SK-N-SH (cell line): ENCODE measurements at regions not wholly inside any gene's neighbourhood (a gene's known extent, or its start where the extent isn't known, plus 50 kb on each side); places are given as distances from the start of the nearest gene placed in this dataset.

Source experiments
- CTCF ChIA-PET: fragments of 300-600, 350-600 bp; formaldehyde crosslinking; extraction: SDS; loops from one replicate; lab custom pipeline; 2021; lab: Yijun Ruan, JAX
- POLR2A ChIA-PET: fragments of 350-600 bp; sonication (Branson Sonifier 250); formaldehyde crosslinking; extraction: SDS; loops from one replicate; lab custom pipeline; 2020; ENCODE audit warnings: antibody characterized with exemption, inconsistent platforms; lab: Yijun Ruan, JAX
- DNase-seq: peaks from one replicate; pipeline ENCODE4 v3.0.0; 2012
- H2AFZ ChIP-seq: fragments of 200-600 bp; sonication (generic); 2 replicates; pipeline ENCODE4 v1.8.1; 2016; ENCODE audit warnings: antibody characterized with exemption, mild to moderate bottlenecking, low read depth
- H3F3A ChIP-seq: fragments of 200-600 bp; sonication (generic); replicated peaks from 2 replicates; pipeline ENCODE3; 2016; ENCODE audit warnings: antibody characterized with exemption, mild to moderate bottlenecking; ENCODE audit not compliant: insufficient read depth
- H3K27ac ChIP-seq, 2 experiments: fragments of 200-500 bp in 1 of 2; fragments of 200-600 bp in 1 of 2; sonication (Bioruptor generic) in 1 of 2; sonication (generic), shearing (Covaris generic) in 1 of 2; 2 replicates each; pipeline versions ENCODE4 v1.5.1 to v1.6.1; 2014 to 2016; ENCODE audit warnings: low read depth in 2 of 2, inconsistent platforms in 1 of 2, low read length in 1 of 2, mild to moderate bottlenecking in 1 of 2, mixed read lengths in 1 of 2
- H3K27me3 ChIP-seq: fragments of 200-600 bp; sonication (generic), shearing (Covaris generic); 2 replicates; pipeline ENCODE4 v1.6.1; 2016; ENCODE audit warnings: mixed run types; ENCODE audit not compliant: insufficient read depth
- H3K36me3 ChIP-seq, 2 experiments: fragments of 200-500 bp in 1 of 2; fragments of 200-600 bp in 1 of 2; sonication (Bioruptor generic) in 1 of 2; sonication (generic) in 1 of 2; replicated peaks in 1 of 2; 2 replicates each; pipeline versions ENCODE3 to v1.5.1; 2014 to 2016; ENCODE audit warnings: low read length in 1 of 2, mild to moderate bottlenecking in 1 of 2; ENCODE audit not compliant: insufficient read depth in 2 of 2, control insufficient read depth in 1 of 2
- H3K4me1 ChIP-seq, 2 experiments: fragments of 200-500 bp in 1 of 2; fragments of 200-600 bp in 1 of 2; sonication (Bioruptor generic) in 1 of 2; sonication (generic), shearing (Covaris generic) in 1 of 2; 2 replicates each; pipeline versions ENCODE4 v1.5.1 to v1.6.1; 2014 to 2016; ENCODE audit warnings: low read depth in 1 of 2, low read length in 1 of 2, mixed run types in 1 of 2; ENCODE audit not compliant: insufficient read depth in 2 of 2, control insufficient read depth in 1 of 2
- H3K4me2 ChIP-seq: fragments of 200-600 bp; sonication (generic), shearing (Covaris generic); 2 replicates; pipeline ENCODE4 v1.6.1; 2017; ENCODE audit warnings: mixed run types
- H3K4me3 ChIP-seq, 2 experiments: fragments of 200-500 bp in 1 of 2; fragments of 200-600 bp in 1 of 2; sonication (Bioruptor generic) in 1 of 2; sonication (generic), shearing (Covaris generic) in 1 of 2; 2 replicates each; pipeline versions ENCODE4 v1.5.1 to v1.8.1; 2014 to 2016; ENCODE audit warnings: low read depth in 2 of 2, inconsistent platforms in 1 of 2, low read length in 1 of 2, mild to moderate bottlenecking in 1 of 2, mixed read lengths in 1 of 2, moderate library complexity in 1 of 2
- H3K79me2 ChIP-seq: fragments of 200-600 bp; sonication (generic); 2 replicates; pipeline ENCODE4 v1.8.1; 2017; ENCODE audit warnings: mild to moderate bottlenecking; ENCODE audit not compliant: insufficient read depth
- H3K9ac ChIP-seq: fragments of 200-600 bp; sonication (generic); 2 replicates; pipeline ENCODE4 v1.6.1; 2017; ENCODE audit warnings: mixed run types
- H3K9me2 ChIP-seq: fragments of 200-600 bp; sonication (generic); 2 replicates; pipeline ENCODE4 v1.6.1; 2017; ENCODE audit warnings: mixed run types
- H3K9me3 ChIP-seq: fragments of 200-600 bp; sonication (generic); 2 replicates; pipeline ENCODE4 v1.6.1; 2017; ENCODE audit warnings: mixed run types, mild to moderate bottlenecking, moderate library complexity
- H4K20me1 ChIP-seq: fragments of 200-600 bp; sonication (generic); 2 replicates; pipeline ENCODE4 v1.6.1; 2017; ENCODE audit warnings: mild to moderate bottlenecking, mixed run types; ENCODE audit not compliant: insufficient read depth
- CTCF ChIP-seq: fragments of 200-600 bp; sonication (generic); IDR thresholded peaks from 2 replicates; pipeline ENCODE4 v1.6.1; 2017; ENCODE audit warnings: antibody characterized with exemption, mild to moderate bottlenecking, moderate library complexity
- EZH2phosphoT487 ChIP-seq: fragments of 200-600 bp; sonication (generic); IDR thresholded peaks from 2 replicates; pipeline ENCODE4 v1.6.1; 2017; ENCODE audit warnings: low read depth, mixed run types, mild to moderate bottlenecking, antibody characterized with exemption, moderate library complexity, borderline replicate concordance
- FOXM1 ChIP-seq: IDR thresholded peaks from 2 replicates; pipeline ENCODE4 v1.4.0; 2012; ENCODE audit warnings: low read depth, mild to moderate bottlenecking
- JUND ChIP-seq: IDR thresholded peaks from 2 replicates; pipeline ENCODE4 v1.4.0; 2012
- MXI1 ChIP-seq: IDR thresholded peaks from 2 replicates; pipeline ENCODE4 v1.6.1; 2012; ENCODE audit warnings: mild to moderate bottlenecking, low read depth, low read length, improper control_type of control experiment
- NRF1 ChIP-seq: IDR thresholded peaks from 2 replicates; pipeline ENCODE4 v1.6.1; 2012; ENCODE audit warnings: low read depth, mild to moderate bottlenecking, low read length
- SIN3A ChIP-seq: IDR thresholded peaks from 2 replicates; pipeline ENCODE4 v1.6.1; 2012; ENCODE audit warnings: low read depth, mild to moderate bottlenecking, low read length, moderate library complexity, borderline replicate concordance
- TAF1 ChIP-seq: IDR thresholded peaks from 2 replicates; pipeline ENCODE4 v1.6.1; 2012; ENCODE audit warnings: low read depth, mild to moderate bottlenecking, low read length, moderate library complexity, borderline replicate concordance
- YY1 ChIP-seq: IDR thresholded peaks from 2 replicates; pipeline ENCODE4 v1.4.0; 2012; ENCODE audit warnings: low read depth, mild to moderate bottlenecking
- ZBTB33 ChIP-seq: IDR thresholded peaks from 2 replicates; pipeline ENCODE4 v1.4.0; 2012; ENCODE audit warnings: low read depth, borderline replicate concordance
- WGBS: methylation state at CpG from one replicate; pipeline ENCODE4 v1.1.6; 2017; ENCODE audit warnings: low lambda C conversion rate; 5-methylcytosine and 5-hydroxymethylcytosine counted together

DNA sequence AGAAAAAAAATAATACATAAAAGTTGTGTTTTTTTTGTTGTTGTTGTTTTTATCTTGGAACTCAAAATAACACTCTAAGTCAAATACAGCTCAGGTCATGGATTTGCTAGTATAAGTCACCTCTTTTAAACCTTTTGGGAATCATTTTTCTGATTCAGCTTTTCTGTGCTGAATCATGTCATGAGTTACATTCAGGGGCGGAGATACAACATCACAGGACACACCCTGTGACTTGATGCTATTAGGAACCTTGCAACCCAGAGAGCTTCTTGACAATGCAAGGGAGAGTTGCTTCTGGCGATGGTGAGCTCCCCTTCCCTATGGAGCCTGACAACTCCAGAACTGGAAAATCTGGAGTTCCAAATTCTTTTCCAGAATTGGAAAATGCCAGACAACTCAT is 358.3 kb upstream of the C16orf82 start:
- Histone ChIP-seq H3K4me3 (no peak overlapping the region), H3K4me2 (no peak overlapping the region), H3K4me1 (no peaks in the 10 kb centered on the region), H3F3A (no peaks in the 10 kb centered on the region), H3K9me2 (no peaks in the 10 kb centered on the region), H3K27ac (no peak overlapping the region), H4K20me1 (no peaks in the 10 kb centered on the region), H2AFZ (no peak overlapping the region), H3K9me3 (no peaks in the 10 kb centered on the region), H3K9ac (no peak overlapping the region), H3K79me2 (no peaks in the 10 kb centered on the region), H3K27me3 (no peaks in the 10 kb centered on the region), H3K36me3 (no peaks in the 10 kb centered on the region)
- no peak for DNase-seq
- WGBS, result 8% methylated on average over 2 of the region's 2 CpGs
- TF ChIP-seq ZBTB33 (no peak), NRF1 (no peak), FOXM1 (no peak)
- ChIA-PET CTCF (no interaction called here), POLR2A (no interaction called here)

DNA sequence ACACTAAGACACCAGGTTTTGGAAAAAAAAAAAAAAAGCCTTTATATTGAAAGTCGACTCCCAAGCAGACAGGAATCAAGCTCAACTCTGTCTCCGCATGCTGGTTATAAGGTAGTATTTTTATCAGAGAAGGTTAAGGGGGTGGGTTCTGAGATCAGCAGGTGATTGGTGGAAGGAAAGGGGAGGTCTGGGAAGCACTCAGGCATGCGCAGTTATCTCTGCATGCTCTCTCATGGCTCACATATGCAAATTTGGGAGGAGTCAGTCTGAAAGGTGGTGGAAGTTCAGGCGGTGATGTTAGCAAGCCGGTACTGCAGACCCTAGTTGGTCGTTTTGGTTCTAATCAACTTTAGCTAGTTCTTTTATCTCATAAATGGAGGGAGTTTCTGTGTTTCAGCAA is 357.6 kb upstream of the C16orf82 start:
- no peak overlapping the region for H3K27ac ChIP-seq
- no peaks in the 10 kb centered on the region for H4K20me1 ChIP-seq
- H3K4me3 ChIP-seq, result no peak overlapping the region
- no peaks in the 10 kb centered on the region for H3K79me2 ChIP-seq
- no peak overlapping the region for H2AFZ ChIP-seq
- no peaks in the 10 kb centered on the region for H3K27me3 ChIP-seq
- H3K36me3 ChIP-seq, result no peaks in the 10 kb centered on the region
- POLR2A ChIA-PET, result no interaction called here
- no peaks in the 10 kb centered on the region for H3K4me1 ChIP-seq
- TF ChIP-seq YY1, result no peak
- H3K9ac ChIP-seq, result no peak overlapping the region
- WGBS, result 14% methylated on average over 6 of the region's 6 CpGs
- no peaks in the 10 kb centered on the region for H3F3A ChIP-seq
- H3K9me2 ChIP-seq, result no peaks in the 10 kb centered on the region
- CTCF ChIA-PET, result no interaction called here
- H3K4me2 ChIP-seq, result no peak overlapping the region
- DNase-seq, result peak; percentile 4
- H3K9me3 ChIP-seq, result no peaks in the 10 kb centered on the region

GRCh38 chr16:26709754-26710153 is 357.0 kb upstream of the C16orf82 start:
- Histone ChIP-seq H3K9me2 (no peaks in the 10 kb centered on the region), H3K27me3 (no peaks in the 10 kb centered on the region), H3F3A (no peaks in the 10 kb centered on the region), H2AFZ (no peak overlapping the region), H3K9me3 (no peaks in the 10 kb centered on the region), H3K4me2 (no peak overlapping the region), H3K27ac (no peak overlapping the region), H3K36me3 (no peaks in the 10 kb centered on the region), H3K9ac (no peak overlapping the region), H3K79me2 (no peaks in the 10 kb centered on the region), H4K20me1 (no peaks in the 10 kb centered on the region), H3K4me3 (no peak overlapping the region), H3K4me1 (no peaks in the 10 kb centered on the region)
- DNase-seq, result no peak
- CTCF ChIA-PET, result no interaction called here
- WGBS, result 47% methylated on average over 2 of the region's 2 CpGs
- POLR2A ChIA-PET, result no interaction called here
- TF ChIP-seq EZH2phosphoT487 (no peak), CTCF (no peak), TAF1 (no peak), SIN3A (no peak), MXI1 (no peak), JUND (no peak), ZBTB33 (no peak)
